Spleen (tissue), 11 donors: ENCODE measurements at regions not wholly inside any gene's neighbourhood (a gene's known extent, or its start where the extent isn't known, plus 50 kb on each side); places are given as distances from the start of the nearest gene placed in this dataset.

Experiments
- DNase-seq: peaks from one replicate; pipeline ENCODE4 v3.0.0-alpha.2; 2020
- H3K27ac ChIP-seq, 8 donors: fragments of 200-600 bp; sonication (generic) in 7 of 8; 1 replicate in 4 of 8; 2 replicates in 4 of 8; pipeline versions ENCODE4 v1.5.0 to v1.8.0; 2016 to 2021; ENCODE audit warnings: inconsistent platforms in 4 of 8, mild to moderate bottlenecking in 4 of 8, moderate library complexity in 1 of 8
- H3K27me3 ChIP-seq, 7 donors: fragments of 200-600 bp; sonication (generic) in 6 of 7; replicated peaks in 1 of 7; 1 replicate in 4 of 7; 2 replicates in 3 of 7; pipeline versions ENCODE4 v1.5.0 to v1.8.0; 2016 to 2021; ENCODE audit warnings: inconsistent platforms in 3 of 7, mild to moderate bottlenecking in 1 of 7
- H3K36me3 ChIP-seq, 6 donors: fragments of 200-600 bp; sonication (generic) in 5 of 6; 1 replicate in 4 of 6; 2 replicates in 2 of 6; pipeline versions ENCODE4 v1.5.0 to v1.8.0; 2016 to 2021; ENCODE audit warnings: inconsistent platforms in 2 of 6
- H3K4me1 ChIP-seq, 6 donors: fragments of 200-600 bp; sonication (generic) in 5 of 6; 1 replicate in 3 of 6; 2 replicates in 3 of 6; pipeline versions ENCODE4 v1.5.0 to v1.8.0; 2016 to 2021; ENCODE audit warnings: inconsistent platforms in 3 of 6
- H3K4me3 ChIP-seq, 8 donors: fragments of 200-600 bp; sonication (generic) in 7 of 8; 1 replicate in 4 of 8; 2 replicates in 4 of 8; pipeline versions ENCODE4 v1.5.0 to v1.8.0; 2016 to 2021; ENCODE audit warnings: inconsistent platforms in 4 of 8, mild to moderate bottlenecking in 4 of 8, moderate library complexity in 2 of 8
- H3K9me3 ChIP-seq, 8 donors: fragments of 200-600 bp; sonication (generic) in 7 of 8; 1 replicate in 4 of 8; 2 replicates in 4 of 8; pipeline versions ENCODE4 v1.5.0 to v1.8.0; 2016 to 2021; ENCODE audit warnings: inconsistent platforms in 4 of 8
- POLR2A ChIP-seq, 3 donors: fragments of 450-650 bp; IDR thresholded peaks; one replicate each; pipeline ENCODE4 v1.5.1; 2017; ENCODE audit warnings: antibody characterized with exemption in 3 of 3, mild to moderate bottlenecking in 1 of 3
- POLR2AphosphoS5 ChIP-seq, 3 donors: sonication (generic); formaldehyde crosslinking; IDR thresholded peaks; one replicate each; pipeline ENCODE4 v1.5.1; 2017; ENCODE audit warnings: antibody characterized with exemption in 3 of 3
- WGBS, 5 donors: extraction: QIAGEN DNeasy Blood & Tissue Kit in 3 of 5; methylation state at CpG; one replicate each; pipeline versions ENCODE4 v1.1.5 to v1.1.7; 2013 to 2018; 5-methylcytosine and 5-hydroxymethylcytosine counted together
- intact Hi-C: fragments of 100-400 bp; cut with DNase I; formaldehyde crosslinking; loops from one replicate; pipeline ENCODE4 v1.15.0; 2023; ENCODE audit warnings: low total_unique reads
- TF ChIP-seq, protein P1 (sequence below), 11 experiments: fragments of 200-600 bp in 7 of 11; fragments of 450-650 bp in 4 of 11; sonication (generic) in 4 of 11; IDR thresholded peaks in 8 of 11; conservative IDR thresholded peaks in 3 of 11; 1 replicate in 7 of 11; 2 replicates in 4 of 11; pipeline versions ENCODE4 v1.4.0 to v1.8.0; 2016 to 2021; ENCODE audit warnings: antibody characterized with exemption in 11 of 11, inconsistent platforms in 4 of 11, mild to moderate bottlenecking in 1 of 11
- donor health status: healthy with polysubstance abuse.
- donor health status: DM: no; HTN: no; CAD: no; lungs with moderate emphysema.
- donor health status: DM: no; HTN: no; CAD: no.
- donor health status: Bipolar disorder and iron deficiency.
- donor health status: healthy.
- donor health status: DM: no; HTN: no; CAD: no.
- donor health status: DM: yes; HTN: yes; CAD: no.

DNA sequence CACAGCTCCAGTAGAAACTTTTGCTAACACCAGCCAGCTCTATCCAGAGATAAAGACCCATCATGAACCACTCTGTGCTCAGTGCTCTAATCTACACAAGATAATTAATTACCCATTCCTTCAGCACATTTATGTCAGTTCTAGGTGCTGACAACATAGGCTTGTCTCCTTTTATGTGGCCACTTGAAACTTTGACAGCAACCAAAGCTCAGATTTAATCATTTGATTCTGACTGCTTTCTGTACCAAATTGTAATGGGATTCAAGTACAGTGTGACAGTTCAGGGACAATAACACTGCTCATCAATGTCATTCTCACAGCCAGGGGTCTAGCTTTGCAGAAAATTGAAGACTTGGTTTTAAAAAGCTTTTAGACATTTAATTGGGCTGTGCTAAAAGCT lies 266.6 kb downstream of the KCTD12 start:
- no peaks in the 10 kb centered on the region for H3K27me3 ChIP-seq
- H3K27ac ChIP-seq: no peak overlapping the region
- H3K36me3 ChIP-seq: no peaks in the 10 kb centered on the region
- H3K9me3 ChIP-seq: no peaks in the 10 kb centered on the region
- TF ChIP-seq, protein P1, sequence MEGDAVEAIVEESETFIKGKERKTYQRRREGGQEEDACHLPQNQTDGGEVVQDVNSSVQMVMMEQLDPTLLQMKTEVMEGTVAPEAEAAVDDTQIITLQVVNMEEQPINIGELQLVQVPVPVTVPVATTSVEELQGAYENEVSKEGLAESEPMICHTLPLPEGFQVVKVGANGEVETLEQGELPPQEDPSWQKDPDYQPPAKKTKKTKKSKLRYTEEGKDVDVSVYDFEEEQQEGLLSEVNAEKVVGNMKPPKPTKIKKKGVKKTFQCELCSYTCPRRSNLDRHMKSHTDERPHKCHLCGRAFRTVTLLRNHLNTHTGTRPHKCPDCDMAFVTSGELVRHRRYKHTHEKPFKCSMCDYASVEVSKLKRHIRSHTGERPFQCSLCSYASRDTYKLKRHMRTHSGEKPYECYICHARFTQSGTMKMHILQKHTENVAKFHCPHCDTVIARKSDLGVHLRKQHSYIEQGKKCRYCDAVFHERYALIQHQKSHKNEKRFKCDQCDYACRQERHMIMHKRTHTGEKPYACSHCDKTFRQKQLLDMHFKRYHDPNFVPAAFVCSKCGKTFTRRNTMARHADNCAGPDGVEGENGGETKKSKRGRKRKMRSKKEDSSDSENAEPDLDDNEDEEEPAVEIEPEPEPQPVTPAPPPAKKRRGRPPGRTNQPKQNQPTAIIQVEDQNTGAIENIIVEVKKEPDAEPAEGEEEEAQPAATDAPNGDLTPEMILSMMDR (IDR thresholded peaks at IDR 0.05 in 8 of 11, conservative IDR thresholded peaks at IDR 0.05 in 3 of 11): no peak
- no peak for TF ChIP-seq POLR2AphosphoS5 (IDR thresholded peaks at IDR 0.05)
- no peak for TF ChIP-seq POLR2A (IDR thresholded peaks at IDR 0.05)
- intact Hi-C loops: no loop called here
- H3K4me3 ChIP-seq: no peak overlapping the region
- DNase-seq: no peak
- H3K4me1 ChIP-seq: peaks cover 0 to 5% (median 0%) of the 10 kb centered on the region in 6 donors

DNA sequence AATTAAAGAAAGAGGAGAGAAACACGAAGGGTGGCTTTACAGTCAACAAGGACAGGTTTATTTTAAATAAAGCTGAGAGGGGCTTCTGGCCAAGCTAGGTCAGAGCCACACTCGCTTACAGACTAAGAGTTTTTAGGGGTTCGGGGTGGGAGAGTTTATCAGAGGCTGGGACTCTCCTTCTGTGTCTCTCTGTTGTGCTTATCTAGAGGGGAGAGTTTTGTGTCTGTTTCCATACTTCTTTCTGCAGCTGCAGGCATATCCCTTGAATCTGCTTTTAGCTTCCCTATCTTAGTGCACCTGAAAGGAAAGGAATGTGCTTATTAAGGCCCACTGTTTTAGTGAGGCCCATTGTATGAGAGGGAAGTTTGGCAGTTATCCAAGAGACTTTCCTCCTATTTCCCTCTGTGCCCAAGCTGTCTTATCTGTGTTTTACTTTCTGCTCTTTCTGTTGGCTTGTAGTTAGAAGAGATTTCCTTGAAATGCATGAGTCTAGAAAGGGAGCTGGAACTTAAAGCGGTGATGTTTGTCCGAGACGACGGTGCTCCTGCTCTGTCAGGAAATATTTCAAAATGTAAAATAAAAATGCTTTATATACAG lies 275.3 kb downstream of the KCTD12 start:
- H3K36me3 ChIP-seq: no peaks in the 10 kb centered on the region
- H3K4me1 ChIP-seq: no peaks in the 10 kb centered on the region
- no peaks in the 10 kb centered on the region for H3K27me3 ChIP-seq
- DNase-seq: no peak
- H3K9me3 ChIP-seq: no peaks in the 10 kb centered on the region
- TF ChIP-seq POLR2A (IDR thresholded peaks at IDR 0.05) (no peak), POLR2AphosphoS5 (IDR thresholded peaks at IDR 0.05) (no peak)
- TF ChIP-seq, protein P1 (IDR thresholded peaks at IDR 0.05 in 8 of 11, conservative IDR thresholded peaks at IDR 0.05 in 3 of 11): no peak
- WGBS, 5 donors: 75 to 88% (median 82%) methylated on average over 7 of the region's 7 CpGs
- intact Hi-C loops: no loop called here
- H3K27ac ChIP-seq: no peak overlapping the region
- H3K4me3 ChIP-seq: no peak overlapping the region

DNA sequence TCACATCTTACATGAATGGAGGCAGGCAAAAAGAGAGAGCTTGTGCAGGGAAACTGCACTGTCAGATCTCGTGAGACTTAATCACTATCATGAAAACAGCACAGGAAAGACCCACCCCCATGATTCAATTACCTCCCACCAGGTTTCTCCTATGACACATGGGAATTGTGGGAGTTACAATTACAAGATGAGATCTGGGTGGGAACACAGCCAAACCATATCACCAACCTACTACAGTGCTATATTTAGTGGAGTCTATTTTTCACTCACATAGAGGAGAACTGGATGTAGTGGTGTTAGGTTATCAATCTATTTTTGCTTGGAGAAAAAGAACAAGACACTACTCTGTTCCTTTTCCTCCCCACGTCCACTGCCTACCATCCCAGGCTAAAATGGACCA lies 276.6 kb downstream of the KCTD12 start:
- Histone ChIP-seq H3K4me3 (no peak overlapping the region), H3K27me3 (no peaks in the 10 kb centered on the region), H3K9me3 (no peaks in the 10 kb centered on the region), H3K36me3 (no peaks in the 10 kb centered on the region), H3K4me1 (no peaks in the 10 kb centered on the region), H3K27ac (no peak overlapping the region)
- TF ChIP-seq, protein P1 (IDR thresholded peaks at IDR 0.05 in 8 of 11, conservative IDR thresholded peaks at IDR 0.05 in 3 of 11): no peak
- TF ChIP-seq POLR2A (IDR thresholded peaks at IDR 0.05) (no peak), POLR2AphosphoS5 (IDR thresholded peaks at IDR 0.05) (no peak)
- 67 to 92% (median 80%) methylated on average over 2 of the region's 2 CpGs for WGBS, 5 donors
- intact Hi-C loops: no loop called here
- DNase-seq: no peak

DNA sequence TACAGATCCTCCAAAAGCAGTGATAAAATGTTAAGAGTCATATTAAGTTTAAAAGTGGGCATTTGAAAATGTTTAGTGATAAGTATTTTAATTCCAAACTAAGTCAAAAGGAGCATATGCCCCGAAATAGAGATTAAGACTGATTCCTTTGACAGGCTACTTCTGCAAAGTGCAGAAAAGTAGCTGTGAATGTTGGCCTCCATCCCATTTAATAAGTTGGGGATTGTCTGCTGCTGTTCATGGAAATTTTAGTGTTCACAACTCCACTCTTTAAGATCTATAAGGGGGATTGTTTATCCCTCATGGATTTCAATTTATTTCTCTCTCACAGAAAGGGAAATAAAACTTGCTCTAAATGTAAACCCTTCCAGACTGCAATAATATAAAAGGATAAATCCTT lies 278.3 kb downstream of the KCTD12 start:
- WGBS, 5 donors: 54 to 72% (median 71%) methylated on average over 1 of the region's 1 CpG
- H3K9me3 ChIP-seq: no peaks in the 10 kb centered on the region
- no peak for TF ChIP-seq POLR2A (IDR thresholded peaks at IDR 0.05)
- no peak for TF ChIP-seq POLR2AphosphoS5 (IDR thresholded peaks at IDR 0.05)
- TF ChIP-seq, protein P1 (IDR thresholded peaks at IDR 0.05 in 8 of 11, conservative IDR thresholded peaks at IDR 0.05 in 3 of 11): no peak
- DNase-seq: no peak
- no peak overlapping the region for H3K4me3 ChIP-seq
- H3K27me3 ChIP-seq: no peaks in the 10 kb centered on the region
- no peaks in the 10 kb centered on the region for H3K4me1 ChIP-seq
- no peaks in the 10 kb centered on the region for H3K36me3 ChIP-seq
- no peak overlapping the region for H3K27ac ChIP-seq
- intact Hi-C loops: no loop called here
